HuH-7.5 (cell line): ENCODE measurements at regions not wholly inside any gene's neighbourhood (a gene's known extent, or its start where the extent isn't known, plus 50 kb on each side); places are given as distances from the start of the nearest gene placed in this dataset.

Experiments
- DNase-seq: peaks from one replicate; pipeline ENCODE4 v3.0.0; 2011; ENCODE audit warnings: low spot score

DNA sequence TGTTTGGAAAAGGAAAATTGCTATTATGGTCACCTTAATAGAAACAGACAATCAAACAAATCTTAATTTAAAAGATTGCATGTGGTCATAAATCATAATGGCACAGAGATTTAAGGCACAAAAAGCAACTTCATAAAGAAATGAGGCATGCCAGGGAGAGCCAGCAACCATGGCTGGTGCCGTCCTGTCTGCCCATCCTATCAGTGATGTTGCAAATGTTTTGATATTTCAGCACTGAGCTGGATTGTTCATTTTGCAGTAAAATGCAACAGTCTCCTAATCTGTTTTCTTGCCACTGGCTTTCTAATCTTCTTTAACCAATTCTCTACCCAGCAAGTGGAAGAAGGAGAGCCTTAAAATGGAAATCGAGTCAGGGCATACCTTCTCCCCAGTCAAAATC lies 249.8 kb downstream of the SAMD5 start:
- no peak for DNase-seq

DNA sequence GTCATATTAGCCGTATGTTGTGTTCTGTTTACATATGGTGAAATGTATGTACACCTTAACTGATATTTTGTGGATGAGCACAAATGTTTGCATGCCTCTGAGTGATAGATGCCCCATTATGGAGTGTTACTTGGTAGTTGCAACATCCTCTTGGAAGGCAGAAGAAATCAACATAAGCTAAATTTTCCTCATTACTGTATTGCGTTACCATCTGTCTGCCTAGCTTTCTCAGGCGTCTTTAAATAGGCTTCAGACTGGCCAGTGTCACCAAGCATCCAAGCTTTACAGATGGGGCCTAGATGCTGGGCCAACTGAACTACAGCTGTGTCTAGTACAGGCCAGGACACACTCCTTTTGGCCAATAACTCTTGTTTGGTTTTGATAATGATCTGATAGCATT lies 250.6 kb downstream of the SAMD5 start:
- no peak for DNase-seq

DNA sequence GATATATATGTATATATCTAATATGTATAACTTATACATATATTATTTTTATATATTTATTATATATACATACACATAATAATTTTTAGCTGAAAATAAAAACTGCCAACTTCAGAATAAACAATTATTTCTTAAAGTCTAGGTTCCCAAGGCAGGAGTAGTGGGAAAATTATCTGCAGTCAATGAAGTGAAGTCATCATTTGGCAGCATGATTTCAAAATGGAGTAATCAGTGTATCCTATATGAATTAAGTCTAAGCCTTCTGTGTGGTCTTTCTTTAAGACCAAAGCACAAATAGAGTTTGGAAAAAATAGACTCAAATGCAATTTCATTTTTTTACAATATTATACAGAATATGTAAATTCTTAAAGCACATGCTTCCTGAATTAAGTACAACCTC lies 251.0 kb downstream of the SAMD5 start:
- no peak for DNase-seq

DNA sequence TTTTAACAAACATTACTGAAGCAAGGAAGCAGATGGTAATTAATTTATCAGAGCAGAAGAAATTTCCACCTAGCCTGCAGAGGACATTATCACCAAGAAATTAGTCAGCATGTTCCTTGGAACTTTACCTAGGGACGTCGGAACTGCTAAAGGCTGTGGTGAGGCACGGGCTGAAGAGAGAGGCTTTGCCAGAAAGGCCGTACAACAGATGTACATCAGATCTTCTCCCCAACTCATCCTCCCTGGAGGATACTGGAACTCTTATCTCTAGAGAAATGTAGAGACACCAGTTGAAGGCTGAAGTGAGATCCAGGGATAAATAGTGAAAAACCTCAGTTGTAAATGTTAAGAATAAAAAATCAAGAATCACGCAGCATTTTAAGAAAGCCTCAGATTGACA lies 257.1 kb downstream of the SAMD5 start:
- DNase-seq: no peak

DNA sequence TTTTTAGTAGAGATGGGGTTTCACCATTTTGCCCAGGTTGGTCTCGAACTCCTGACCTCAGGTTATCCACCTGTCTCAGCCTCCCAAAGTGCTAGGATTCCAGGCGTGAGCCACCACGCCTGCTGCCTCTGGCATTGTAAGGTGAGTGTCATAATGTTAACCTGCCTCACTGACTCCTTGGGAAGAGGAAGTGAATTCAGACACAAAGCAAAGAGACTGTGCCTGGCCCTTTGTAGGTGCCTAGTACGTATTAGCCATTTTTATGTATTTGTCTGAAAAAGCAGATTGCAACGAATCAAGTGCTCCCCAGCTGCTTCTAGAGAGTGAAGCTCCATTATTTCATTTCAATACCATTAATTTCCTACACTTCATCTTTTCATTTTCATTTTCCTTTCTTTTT lies 260.5 kb downstream of the SAMD5 start:
- no peak for DNase-seq

DNA sequence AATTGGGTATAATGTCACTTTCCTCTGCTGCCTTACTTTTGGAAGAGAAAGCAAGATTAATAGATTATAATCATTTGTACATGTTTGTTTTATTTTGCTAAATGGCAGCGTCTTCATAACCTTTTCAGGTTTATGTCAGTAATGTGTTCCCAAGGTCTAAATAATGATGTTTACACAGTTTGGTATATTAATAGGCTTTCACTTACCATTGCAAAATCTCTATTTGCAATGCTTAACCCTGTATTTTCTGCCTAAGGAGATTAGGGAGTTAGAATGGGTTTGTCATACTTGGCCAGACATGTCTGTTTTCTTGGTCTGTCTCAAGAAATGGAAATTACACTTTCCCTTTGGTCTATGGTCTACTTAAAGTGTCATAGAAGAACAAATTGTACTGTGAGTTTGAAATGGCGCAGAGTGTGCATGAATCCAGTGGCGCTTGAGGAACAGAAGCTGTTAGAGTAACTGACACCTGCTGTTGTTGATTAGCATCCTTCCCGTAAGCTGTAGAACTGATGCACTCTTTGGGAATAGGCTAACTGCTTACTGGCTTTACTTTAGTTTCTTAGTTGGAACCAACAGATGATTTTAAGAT lies 261.1 kb downstream of the SAMD5 start:
- DNase-seq: no peak

DNA sequence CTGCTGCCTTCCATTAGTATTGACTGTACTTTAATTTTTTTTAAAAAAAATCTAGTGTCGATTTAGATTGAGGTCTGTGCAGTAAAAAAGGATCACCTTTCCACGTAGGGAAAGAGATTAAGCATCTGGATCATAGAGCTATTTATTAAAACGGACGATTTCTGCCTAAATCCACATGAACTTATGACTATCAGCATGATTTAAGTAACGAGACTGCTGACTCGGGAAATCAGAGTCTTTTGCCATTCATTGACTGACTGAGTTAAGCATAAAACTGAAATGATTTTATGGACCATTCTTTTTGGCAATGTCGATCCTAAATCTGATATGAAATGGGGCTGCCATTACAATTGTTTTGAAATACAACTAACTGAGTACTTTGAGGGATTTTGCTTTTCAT lies 261.7 kb downstream of the SAMD5 start:
- no peak for DNase-seq

DNA sequence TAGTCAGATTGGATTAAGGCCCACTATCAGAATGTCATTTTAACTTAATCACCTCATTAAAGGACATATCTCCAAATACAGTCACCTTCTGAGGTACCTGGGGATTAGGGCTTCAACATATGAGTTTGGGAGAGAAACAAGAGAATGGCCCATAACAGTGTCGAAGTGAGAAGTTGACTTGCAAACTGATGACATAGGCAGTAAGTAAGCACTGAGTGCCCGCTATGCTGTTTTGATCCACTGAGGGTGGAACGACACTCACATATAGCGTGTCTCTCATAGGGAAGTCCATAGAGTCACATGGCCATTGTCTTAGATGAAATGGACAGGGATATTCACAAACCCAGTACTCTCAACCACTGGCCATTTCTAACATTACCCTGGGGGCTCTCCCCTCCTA lies 264.2 kb downstream of the SAMD5 start:
- no peak for DNase-seq

DNA sequence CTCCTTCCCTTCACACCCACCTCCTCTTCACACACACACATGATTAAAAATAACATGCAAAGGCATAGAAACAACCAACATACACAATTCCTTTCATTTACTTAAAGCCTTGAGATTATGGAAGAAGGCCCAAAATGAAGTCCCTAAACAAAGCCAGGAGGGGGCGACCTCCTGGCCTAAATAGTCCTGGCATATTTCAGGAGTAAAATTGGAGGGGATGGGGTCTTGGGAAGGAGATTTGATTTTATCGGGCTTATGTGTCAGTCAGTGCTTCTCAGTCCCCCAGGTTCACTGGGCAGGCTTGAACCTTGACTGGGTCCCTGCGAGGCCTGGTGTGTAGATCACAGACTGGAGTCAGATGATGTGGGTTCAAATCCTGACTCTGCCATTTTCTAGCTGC lies 266.4 kb downstream of the SAMD5 start:
- no peak for DNase-seq

DNA sequence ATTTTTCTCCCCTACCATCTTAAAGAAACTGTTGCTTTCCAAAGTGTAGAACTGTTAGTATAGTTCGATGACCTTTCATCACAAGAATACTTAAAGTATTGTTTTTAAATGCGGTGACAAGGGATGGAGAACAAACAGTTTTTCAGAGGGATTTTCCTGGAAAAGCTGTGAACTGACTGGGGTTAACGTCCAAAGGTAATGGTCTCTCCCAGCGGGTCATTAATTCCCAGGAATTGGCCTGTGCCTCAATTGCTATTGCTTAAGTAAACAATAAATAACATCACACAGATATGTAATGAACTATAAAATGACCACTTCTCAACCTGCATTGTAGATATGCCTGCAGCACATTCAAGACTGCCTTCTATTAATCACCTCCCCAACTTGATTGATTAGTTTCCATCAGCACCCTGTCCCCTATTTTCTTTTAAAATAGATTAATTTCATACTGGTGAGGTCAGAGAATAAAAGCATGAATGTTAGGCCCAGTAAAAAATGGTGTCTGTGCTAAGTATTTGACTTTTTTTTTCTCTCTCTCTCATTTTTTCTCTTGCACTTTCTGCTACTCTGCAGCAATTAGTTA lies 268.2 kb downstream of the SAMD5 start:
- DNase-seq: no peak

DNA sequence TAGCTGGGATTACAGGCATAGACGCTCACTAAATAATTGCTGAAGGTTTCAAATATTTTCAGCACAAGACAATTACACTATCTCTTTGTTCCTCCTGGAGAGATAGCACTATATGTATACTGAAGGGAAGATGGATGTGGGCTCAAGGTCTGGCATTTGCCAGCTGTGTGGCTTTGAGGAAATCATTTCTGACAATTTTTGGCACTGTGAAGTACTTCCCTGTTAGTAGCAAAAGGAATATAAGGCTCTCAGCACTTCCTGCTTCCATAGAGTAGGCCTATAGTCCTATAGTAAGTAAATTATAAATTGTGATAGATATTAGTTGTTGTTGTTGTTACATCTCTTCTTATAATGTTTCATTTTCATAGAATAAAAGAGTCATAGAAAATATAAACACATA lies 271.1 kb downstream of the SAMD5 start:
- no peak for DNase-seq

DNA sequence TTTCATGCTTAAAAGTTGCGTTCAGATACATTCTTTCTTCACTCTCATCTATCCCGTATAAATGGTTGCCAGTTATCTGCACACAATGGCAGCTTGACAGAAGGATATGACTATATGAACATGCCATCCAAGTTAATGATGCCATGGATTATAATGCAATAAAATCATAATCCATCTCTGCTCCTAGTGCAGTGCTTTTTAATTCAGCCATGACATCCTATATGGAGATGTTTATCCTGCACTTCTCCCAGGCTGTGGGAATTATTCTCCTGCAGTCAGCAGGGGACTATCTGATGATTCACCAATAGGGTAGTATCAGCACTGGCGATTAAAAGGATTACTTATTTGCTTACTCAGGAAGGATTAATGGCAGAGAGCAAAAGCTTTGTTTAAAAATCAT lies 273.8 kb downstream of the SAMD5 start:
- DNase-seq: no peak

DNA sequence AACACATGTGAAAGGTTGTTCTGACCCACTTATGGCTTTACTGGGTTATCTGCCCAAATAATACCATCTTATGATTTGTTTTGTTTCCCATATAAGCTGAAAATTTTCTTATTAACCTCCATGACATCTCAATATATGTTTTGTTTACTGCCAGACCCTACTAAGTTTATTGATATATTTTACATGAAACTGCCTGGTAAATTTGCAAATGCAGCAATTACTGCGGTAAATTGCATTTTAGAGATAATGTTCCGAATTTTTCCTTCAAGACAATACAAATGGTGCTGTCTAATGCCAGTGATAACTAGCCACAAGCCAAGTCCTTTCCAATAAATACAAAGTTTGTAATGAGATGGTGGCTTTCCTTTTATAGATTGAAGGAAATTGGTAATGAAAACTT lies 275.9 kb downstream of the SAMD5 start:
- no peak for DNase-seq

DNA sequence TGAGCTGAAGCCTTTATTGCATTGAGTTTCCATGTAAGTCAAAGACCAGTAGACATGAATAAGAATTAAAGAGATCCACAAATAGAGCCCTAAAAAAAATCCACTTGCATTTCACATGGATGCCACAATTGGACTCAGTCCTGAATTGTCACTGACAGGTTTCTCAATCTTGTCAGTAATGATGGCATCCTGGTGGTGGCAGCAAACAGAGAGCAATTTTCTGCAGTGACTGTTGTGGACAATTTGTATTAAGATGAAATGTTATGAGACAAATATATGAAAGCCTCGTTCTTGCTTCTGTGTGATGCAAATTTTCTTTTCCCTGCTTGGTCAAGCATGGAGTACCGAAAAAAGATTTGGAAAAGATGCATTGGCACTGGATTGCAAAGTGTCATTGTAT lies 278.9 kb downstream of the SAMD5 start:
- DNase-seq: no peak

DNA sequence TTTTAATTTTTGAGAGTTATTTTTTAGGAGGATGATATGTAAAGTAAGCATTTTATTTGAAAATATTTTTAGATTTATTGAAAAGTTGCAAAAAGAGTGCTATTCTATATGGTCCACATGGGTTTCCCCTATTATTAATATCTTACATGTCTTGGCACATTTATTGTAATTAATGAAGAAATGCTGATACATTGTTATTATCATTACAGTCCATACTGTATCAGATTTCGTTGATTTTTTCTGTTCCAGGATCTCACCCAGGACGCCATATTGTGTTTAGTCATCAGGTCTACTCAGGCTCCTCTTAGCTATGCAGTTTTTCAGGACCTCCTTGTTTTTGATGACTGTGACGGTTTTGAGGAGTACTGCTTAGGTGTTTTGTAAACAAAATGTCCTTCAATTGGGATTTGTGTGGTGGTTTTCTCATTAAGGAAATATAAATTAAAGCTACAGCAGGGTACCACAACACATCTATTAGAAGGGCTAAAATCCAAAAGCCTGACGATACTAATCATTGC lies 281.0 kb downstream of the SAMD5 start:
- no peak for DNase-seq

DNA sequence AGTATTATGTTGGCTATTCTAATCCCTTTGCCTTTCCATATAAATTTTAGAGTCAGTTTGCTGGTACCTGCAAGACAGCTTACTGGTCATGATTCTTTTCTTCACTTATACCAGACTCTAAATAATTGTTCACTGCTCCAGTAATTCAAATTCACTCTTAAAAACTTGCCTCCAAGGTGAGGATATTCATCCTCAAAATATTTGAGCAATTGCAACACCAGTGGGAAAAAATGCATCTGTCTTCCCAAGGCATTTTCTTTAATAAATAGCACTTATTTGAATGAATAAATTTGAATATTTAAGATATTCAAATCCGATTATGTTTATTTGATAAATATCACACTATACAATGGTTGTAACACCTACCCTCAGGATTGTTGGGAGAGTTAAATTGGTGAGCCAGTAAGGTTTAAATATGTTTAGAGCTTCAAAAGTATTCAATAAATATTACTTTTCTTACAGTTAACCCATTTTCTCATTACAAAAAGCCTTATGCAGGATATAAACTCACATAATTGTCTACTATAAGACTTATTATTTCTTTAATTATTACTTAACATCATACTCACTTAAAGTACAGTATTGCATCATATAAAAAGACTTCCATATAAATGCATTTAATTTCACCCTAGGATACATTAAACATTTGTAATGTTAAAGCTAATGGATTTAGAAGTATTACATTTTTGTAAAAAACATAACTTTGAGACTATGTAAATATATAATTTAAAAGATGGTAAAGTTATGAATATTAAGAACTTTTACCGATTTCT lies 285.6 kb downstream of the SAMD5 start:
- no peak for DNase-seq

DNA sequence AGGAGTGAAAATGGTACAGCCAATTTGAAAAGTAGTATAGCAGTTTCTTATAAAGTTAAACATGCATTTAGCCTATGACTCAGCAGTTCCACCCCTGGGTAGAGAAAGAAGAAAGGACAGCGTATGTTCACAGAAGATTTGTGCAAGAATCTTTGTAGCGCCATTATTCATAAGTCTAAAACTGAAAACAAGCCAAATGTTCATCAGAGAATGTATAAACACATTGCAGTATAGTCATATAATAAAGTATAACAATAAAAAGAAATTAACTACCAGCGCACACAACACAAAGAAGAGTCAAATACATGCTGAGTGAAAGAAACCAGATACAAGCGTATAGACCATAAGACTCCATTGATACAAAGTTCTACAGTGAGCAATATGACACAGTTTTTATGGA lies 294.0 kb downstream of the SAMD5 start:
- no peak for DNase-seq

DNA sequence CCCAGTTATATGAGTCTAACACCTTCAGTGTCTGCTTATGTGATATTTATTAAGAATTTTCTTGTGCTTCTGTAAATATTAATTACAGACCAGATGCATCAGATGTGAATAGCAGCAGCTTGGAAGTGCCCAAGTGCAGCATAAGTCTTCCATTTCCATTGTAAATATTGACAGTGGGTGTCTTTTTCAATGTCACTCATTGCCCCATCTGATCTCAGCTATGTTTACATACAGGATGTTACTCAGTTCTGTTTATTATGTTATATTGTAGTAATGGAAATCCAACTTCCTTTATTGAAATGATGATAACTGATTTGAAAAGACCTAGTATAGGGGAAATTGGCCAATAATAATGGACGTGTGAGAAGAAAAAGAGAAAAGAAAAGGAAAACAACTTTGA lies 296.7 kb downstream of the SAMD5 start:
- DNase-seq: no peak

DNA sequence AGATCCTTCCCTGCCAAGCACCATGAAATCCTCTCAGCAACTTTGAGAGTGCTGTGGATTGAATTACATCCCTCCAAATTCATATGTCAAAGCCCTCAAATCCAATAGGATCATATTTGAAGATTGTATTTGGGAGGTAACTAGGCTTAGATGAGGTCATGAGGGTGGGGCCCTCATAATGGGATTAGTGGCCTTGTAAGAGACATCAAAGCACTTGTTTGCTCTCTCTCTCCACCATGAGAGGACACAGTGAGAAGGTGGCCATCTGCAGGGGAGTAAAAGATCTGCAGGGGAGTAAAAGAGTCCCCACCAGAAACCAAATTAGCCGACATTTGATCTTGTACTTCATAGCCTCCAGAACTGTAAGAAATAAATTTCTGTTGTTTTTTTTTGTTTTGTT lies 298.2 kb downstream of the SAMD5 start:
- no peak for DNase-seq

DNA sequence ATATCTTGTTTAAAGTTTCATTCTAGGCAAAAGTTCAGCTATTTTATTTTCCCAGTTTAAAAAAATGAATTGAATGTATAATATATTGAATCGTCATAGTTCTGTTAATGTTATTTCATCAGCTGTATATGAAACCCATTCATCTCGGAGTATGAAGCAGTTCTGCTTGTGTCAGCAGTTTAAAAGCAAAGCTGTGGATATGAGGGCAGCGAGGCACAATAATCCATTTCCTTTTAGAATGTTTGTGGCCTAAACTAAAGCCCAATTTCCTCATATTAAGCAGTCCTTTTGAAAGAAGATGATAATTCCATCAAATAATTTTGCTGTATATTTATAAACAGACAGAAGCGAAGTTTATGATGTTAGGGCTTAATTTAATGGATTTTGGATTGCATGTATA lies 300.1 kb downstream of the SAMD5 start:
- no peak for DNase-seq

DNA sequence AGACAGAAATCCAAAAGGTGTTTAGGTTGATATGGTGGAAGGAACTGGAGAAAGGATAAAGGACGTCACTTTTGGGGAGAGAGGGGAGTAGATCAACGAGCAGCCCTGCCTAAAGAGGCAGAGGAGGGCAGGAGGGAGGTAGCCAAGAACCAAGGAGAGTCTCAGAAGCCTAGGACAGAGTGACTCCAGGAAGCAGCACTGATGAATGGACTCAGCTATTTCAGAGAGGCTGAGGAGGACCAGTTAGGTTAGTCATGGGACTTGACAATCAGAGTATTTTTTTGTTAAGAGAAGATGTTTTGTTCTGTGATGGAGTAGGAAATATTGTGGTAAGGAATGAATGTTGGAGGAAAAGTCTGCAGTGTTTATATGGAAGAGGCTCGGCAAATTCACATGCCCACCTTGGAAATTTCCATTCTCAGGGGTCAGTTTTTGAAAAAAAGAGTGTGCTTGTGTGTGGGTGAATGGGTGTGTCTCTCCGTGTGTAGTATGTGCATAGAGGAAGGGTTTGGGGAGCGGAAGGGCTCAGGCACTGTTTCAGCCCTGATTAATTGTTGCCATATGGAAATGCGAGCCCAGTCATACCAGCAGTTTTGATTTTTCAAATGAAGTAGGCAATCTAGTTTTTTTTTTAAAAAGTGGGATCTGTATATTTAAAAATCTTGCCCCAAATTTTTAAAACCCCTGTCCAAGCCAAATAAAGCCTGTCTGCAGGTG lies 303.6 kb downstream of the SAMD5 start:
- no peak for DNase-seq

DNA sequence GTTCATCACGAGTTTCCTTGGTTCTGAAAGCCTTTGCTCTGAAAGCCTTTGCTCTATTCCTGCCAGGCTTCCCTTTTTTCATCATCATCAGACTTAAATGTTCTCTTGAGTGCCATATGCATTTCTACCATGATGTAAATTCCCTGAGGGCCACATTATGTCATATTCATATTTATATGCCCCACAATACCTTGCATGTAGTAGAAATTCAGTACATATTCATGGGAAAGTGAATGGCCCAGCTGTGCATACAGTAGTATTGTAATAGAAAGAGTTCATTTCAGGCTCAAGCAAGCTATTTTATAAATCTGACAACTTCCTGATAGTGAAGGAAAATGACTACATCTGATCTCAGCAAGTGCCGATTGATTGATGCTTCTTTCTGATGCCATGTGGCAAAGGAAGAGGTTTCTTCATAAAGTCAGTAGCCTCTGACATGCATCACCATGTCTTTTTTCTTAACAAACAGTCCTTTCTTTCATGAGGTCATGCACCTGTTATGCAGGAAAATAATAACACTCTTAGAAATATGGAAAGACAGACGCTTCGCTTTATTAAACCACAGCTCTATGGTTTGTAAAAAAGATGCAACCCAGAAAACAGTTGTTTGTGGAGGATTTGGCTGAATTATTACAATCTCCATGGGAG lies 308.7 kb downstream of the SAMD5 start:
- no peak for DNase-seq
